PC-3 (cell line): ENCODE measurements at regions not wholly inside any gene's neighbourhood (a gene's known extent, or its start where the extent isn't known, plus 50 kb on each side); places are given as distances from the start of the nearest gene placed in this dataset.

Source experiments
- EZH2 ChIP-seq: fragments of 300-600 bp; sonication (generic); IDR thresholded peaks from one replicate; pipeline ENCODE4 v1.6.1; 2017; ENCODE audit warnings: antibody characterized with exemption, mild to moderate bottlenecking, low read length; ENCODE audit not compliant: unreplicated experiment
- EZH2phosphoT487 ChIP-seq: fragments of 300-600 bp; sonication (generic); IDR thresholded peaks from 2 replicates; pipeline ENCODE4 v1.6.1; 2018; ENCODE audit warnings: mild to moderate bottlenecking, antibody characterized with exemption, low read length, borderline replicate concordance
- TF ChIP-seq, protein P1 (sequence below): fragments of 300-600 bp; sonication (generic); conservative IDR thresholded peaks from 2 replicates; pipeline ENCODE4 v1.5.1; 2017; ENCODE audit warnings: antibody characterized with exemption, low read depth, mild to moderate bottlenecking, low read length

DNA sequence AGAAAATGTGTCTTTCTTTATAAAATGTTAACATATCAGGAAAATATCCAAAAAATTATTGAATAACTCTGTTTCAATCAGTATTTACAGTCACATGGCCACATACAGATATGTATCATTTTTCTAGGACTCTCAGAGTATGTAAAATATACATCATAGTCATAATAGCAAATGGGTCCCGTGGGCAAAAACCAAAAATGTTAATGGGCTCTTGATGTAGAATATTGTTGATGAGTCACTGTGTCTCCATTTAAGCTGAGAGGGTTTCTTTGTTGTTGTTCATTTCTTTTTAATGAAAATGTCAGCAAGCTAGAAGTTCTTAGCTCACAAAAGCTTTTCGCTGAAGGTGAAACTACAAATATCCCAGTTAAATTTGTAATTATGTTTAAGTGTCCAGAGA lies 1713.1 kb upstream of the PCDH20 start:
- TF ChIP-seq, protein P1, sequence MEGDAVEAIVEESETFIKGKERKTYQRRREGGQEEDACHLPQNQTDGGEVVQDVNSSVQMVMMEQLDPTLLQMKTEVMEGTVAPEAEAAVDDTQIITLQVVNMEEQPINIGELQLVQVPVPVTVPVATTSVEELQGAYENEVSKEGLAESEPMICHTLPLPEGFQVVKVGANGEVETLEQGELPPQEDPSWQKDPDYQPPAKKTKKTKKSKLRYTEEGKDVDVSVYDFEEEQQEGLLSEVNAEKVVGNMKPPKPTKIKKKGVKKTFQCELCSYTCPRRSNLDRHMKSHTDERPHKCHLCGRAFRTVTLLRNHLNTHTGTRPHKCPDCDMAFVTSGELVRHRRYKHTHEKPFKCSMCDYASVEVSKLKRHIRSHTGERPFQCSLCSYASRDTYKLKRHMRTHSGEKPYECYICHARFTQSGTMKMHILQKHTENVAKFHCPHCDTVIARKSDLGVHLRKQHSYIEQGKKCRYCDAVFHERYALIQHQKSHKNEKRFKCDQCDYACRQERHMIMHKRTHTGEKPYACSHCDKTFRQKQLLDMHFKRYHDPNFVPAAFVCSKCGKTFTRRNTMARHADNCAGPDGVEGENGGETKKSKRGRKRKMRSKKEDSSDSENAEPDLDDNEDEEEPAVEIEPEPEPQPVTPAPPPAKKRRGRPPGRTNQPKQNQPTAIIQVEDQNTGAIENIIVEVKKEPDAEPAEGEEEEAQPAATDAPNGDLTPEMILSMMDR, result no peak
- no peak for TF ChIP-seq EZH2
- TF ChIP-seq EZH2phosphoT487, result no peak
